H9 (cell line): ENCODE measurements at regions not wholly inside any gene's neighbourhood (a gene's known extent, or its start where the extent isn't known, plus 50 kb on each side); places are given as distances from the start of the nearest gene placed in this dataset.

Experiments
- DNase-seq: peaks from one replicate; pipeline ENCODE4 v3.0.0-alpha.2; 2017
- H2AFZ ChIP-seq: one replicate; pipeline ENCODE4 v1.6.1; 2013; ENCODE audit warnings: mild to moderate bottlenecking, low read length, control low read depth, moderate library complexity
- H2AK5ac ChIP-seq: 2 replicates; pipeline ENCODE4 v1.6.1; 2013; ENCODE audit warnings: low read length, control low read depth, mixed read lengths; ENCODE audit not compliant: insufficient read length
- H2BK120ac ChIP-seq: one replicate; pipeline ENCODE4 v1.6.1; 2013; ENCODE audit warnings: low read depth, mild to moderate bottlenecking, low read length, control low read depth, inconsistent platforms; ENCODE audit not compliant: poor library complexity, severe bottlenecking
- H2BK12ac ChIP-seq: 2 replicates; pipeline ENCODE4 v1.6.1; 2013; ENCODE audit warnings: low read length, control low read depth, mixed read lengths, low read depth; ENCODE audit not compliant: insufficient read length
- H2BK15ac ChIP-seq: 2 replicates; pipeline ENCODE4 v1.6.1; 2013; ENCODE audit warnings: low read depth, low read length, control low read depth
- H2BK20ac ChIP-seq: one replicate; pipeline ENCODE4 v1.6.1; 2013; ENCODE audit warnings: low read depth, mild to moderate bottlenecking, low read length, control low read depth, inconsistent platforms; ENCODE audit not compliant: poor library complexity, severe bottlenecking
- H2BK5ac ChIP-seq: 2 replicates; pipeline ENCODE4 v1.6.1; 2013; ENCODE audit warnings: low read length, control low read depth, mixed read lengths; ENCODE audit not compliant: insufficient read length
- H3K14ac ChIP-seq: 2 replicates; pipeline ENCODE4 v1.6.1; 2013; ENCODE audit warnings: low read length, control low read depth; ENCODE audit not compliant: insufficient read depth
- H3K18ac ChIP-seq: 2 replicates; pipeline ENCODE4 v1.6.1; 2013; ENCODE audit warnings: low read depth, mild to moderate bottlenecking, mixed read lengths, low read length, control low read depth; ENCODE audit not compliant: insufficient read length
- H3K23ac ChIP-seq: 2 replicates; pipeline ENCODE4 v1.6.1; 2013; ENCODE audit warnings: low read length, control low read depth, mixed read lengths, low read depth; ENCODE audit not compliant: insufficient read length
- H3K23me2 ChIP-seq: 2 replicates; pipeline ENCODE4 v1.6.1; 2013; ENCODE audit warnings: low read depth, mild to moderate bottlenecking, mixed read lengths, low read length, control low read depth; ENCODE audit not compliant: insufficient read length, poor library complexity, severe bottlenecking
- H3K27ac ChIP-seq: 2 replicates; pipeline ENCODE4 v1.5.1; 2013; ENCODE audit warnings: low read length, control low read depth, mixed read lengths, low read depth; ENCODE audit not compliant: insufficient read length
- H3K27me3 ChIP-seq: 2 replicates; pipeline ENCODE4 v1.6.1; 2013; ENCODE audit warnings: low read length, control low read depth, inconsistent platforms; ENCODE audit not compliant: insufficient read depth
- H3K4ac ChIP-seq: 2 replicates; pipeline ENCODE4 v1.6.1; 2013; ENCODE audit warnings: low read depth, mild to moderate bottlenecking, control low read depth, inconsistent platforms, low read length, moderate library complexity
- H3K4me1 ChIP-seq: 2 replicates; pipeline ENCODE4 v1.6.1; 2013; ENCODE audit warnings: low read length, control low read depth, inconsistent platforms; ENCODE audit not compliant: insufficient read depth
- H3K4me2 ChIP-seq: 2 replicates; pipeline ENCODE4 v1.6.1; 2013; ENCODE audit warnings: low read length, control low read depth, mixed read lengths; ENCODE audit not compliant: insufficient read length, insufficient read depth
- H3K56ac ChIP-seq: 2 replicates; pipeline ENCODE4 v1.6.1; 2013; ENCODE audit warnings: low read depth, mild to moderate bottlenecking, mixed read lengths, low read length, control low read depth; ENCODE audit not compliant: insufficient read length
- H3K79me1 ChIP-seq: 2 replicates; pipeline ENCODE4 v1.6.1; 2013; ENCODE audit warnings: low read depth, mild to moderate bottlenecking, moderate library complexity, low read length, control low read depth, inconsistent platforms; ENCODE audit not compliant: insufficient read depth, poor library complexity, severe bottlenecking
- H3K79me2 ChIP-seq: 2 replicates; pipeline ENCODE4 v1.6.1; 2013; ENCODE audit warnings: low read length, control low read depth, inconsistent platforms; ENCODE audit not compliant: insufficient read depth
- H3K9ac ChIP-seq: 2 replicates; pipeline ENCODE4 v1.6.1; 2013; ENCODE audit warnings: low read length, control low read depth, mixed read lengths; ENCODE audit not compliant: insufficient read length; ENCODE audit errors: extremely low read depth
- H3K9me3 ChIP-seq: one replicate; pipeline ENCODE4 v1.6.1; 2013; ENCODE audit warnings: low read depth, low read length, inconsistent platforms; ENCODE audit not compliant: control insufficient read depth
- H3T11ph ChIP-seq: one replicate; pipeline ENCODE4 v1.6.1; 2013; ENCODE audit warnings: mild to moderate bottlenecking, low read length, control low read depth, inconsistent platforms
- H4K20me1 ChIP-seq: one replicate; pipeline ENCODE4 v1.6.1; 2013; ENCODE audit not compliant: control insufficient read depth, insufficient read length, insufficient read depth
- H4K5ac ChIP-seq: 2 replicates; pipeline ENCODE4 v1.6.1; 2013; ENCODE audit warnings: low read depth, mild to moderate bottlenecking, mixed read lengths, low read length, control low read depth; ENCODE audit not compliant: insufficient read length
- H4K8ac ChIP-seq: replicated peaks from 2 replicates; pipeline ENCODE4 v1.6.1; 2013; ENCODE audit warnings: low read length, control low read depth, mixed read lengths, low read depth; ENCODE audit not compliant: insufficient read length
- H4K91ac ChIP-seq: 2 replicates; pipeline ENCODE4 v1.6.1; 2013; ENCODE audit warnings: low read depth, mild to moderate bottlenecking, moderate library complexity, mixed read lengths, low read length, control low read depth; ENCODE audit not compliant: insufficient read length
- H3K27ac Mint-ChIP-seq, 3 experiments: 2 replicates in 2 of 3; 3 replicates in 1 of 3; pipeline ENCODE4 v1.8.0; 2020 to 2021; ENCODE audit warnings: mixed read lengths in 3 of 3, mild to moderate bottlenecking in 1 of 3, moderate library complexity in 1 of 3
- H3K27me3 Mint-ChIP-seq: 2 replicates; pipeline ENCODE4 v1.8.0; 2021; ENCODE audit warnings: low read depth, mild to moderate bottlenecking, moderate library complexity, mixed read lengths
- H3K36me3 Mint-ChIP-seq, 3 experiments: 2 replicates in 2 of 3; 3 replicates in 1 of 3; pipeline ENCODE4 v1.8.0; 2020 to 2021; ENCODE audit warnings: low read depth in 3 of 3, mixed read lengths in 3 of 3; ENCODE audit not compliant: insufficient read depth in 1 of 3
- H3K4me1 Mint-ChIP-seq, 2 experiments: 2 replicates each; pipeline ENCODE4 v1.8.0; 2020; ENCODE audit warnings: mixed read lengths in 2 of 2
- H3K4me3 Mint-ChIP-seq, 2 experiments: 2 replicates in 1 of 2; 3 replicates in 1 of 2; pipeline ENCODE4 v1.8.0; 2020 to 2021; ENCODE audit warnings: mild to moderate bottlenecking in 2 of 2, mixed read lengths in 2 of 2, moderate library complexity in 1 of 2
- H3K9me3 Mint-ChIP-seq, 2 experiments: 2 replicates in 1 of 2; 3 replicates in 1 of 2; pipeline ENCODE4 v1.8.0; 2020; ENCODE audit warnings: mild to moderate bottlenecking in 2 of 2, mixed read lengths in 2 of 2, moderate library complexity in 1 of 2
- CTCF ChIP-seq: fragments of 200-600 bp; sonication (generic); conservative IDR thresholded peaks from 3 replicates; pipeline ENCODE4 v1.8.0; 2021; ENCODE audit warnings: antibody characterized with exemption, mild to moderate bottlenecking
- WGBS: extraction: QIAGEN DNeasy Blood & Tissue Kit; methylation state at CpG from one replicate; pipeline ENCODE4 v1.1.7; 2013; ENCODE audit warnings: missing lambda C conversion rate, low lambda C conversion rate, mixed read lengths; ENCODE audit not compliant: insufficient read length; ENCODE audit errors: extremely low coverage; 5-methylcytosine and 5-hydroxymethylcytosine counted together

DNA sequence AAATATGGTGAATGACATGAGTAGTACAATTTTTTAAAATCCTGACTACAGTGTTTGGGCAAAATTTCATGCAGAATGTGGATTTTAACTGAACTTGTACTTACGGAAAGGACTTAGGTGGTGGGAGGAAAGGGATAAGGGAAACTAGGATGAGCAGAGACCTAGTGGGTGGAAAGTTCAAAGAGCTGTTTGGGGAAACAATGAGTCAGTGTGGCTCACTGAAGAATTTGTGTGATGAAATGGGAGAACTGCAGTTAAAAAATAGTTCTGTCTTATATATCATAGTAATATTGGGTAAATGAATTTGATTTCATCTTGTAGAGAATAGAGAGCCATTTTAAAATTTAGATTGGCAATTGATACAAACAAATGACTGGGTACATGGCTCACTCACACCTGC, 220.1 kb upstream of the CTAGE1 start:
- TF ChIP-seq CTCF: no peak
- Mint-ChIP-seq H3K4me1 (peaks cover 0 to 5% of the 10 kb centered on the region in 2 experiments; a peak in 2 of 4 replicates), H3K4me3 (no peak overlapping the region), H3K27ac (no peak overlapping the region), H3K27me3 (no peaks in the 10 kb centered on the region), H3K9me3 (peaks cover 0 to 4% of the 10 kb centered on the region in 2 experiments; a peak in 4 of 5 replicates), H3K36me3 (peaks cover 0 to 3% (median 0%) of the 10 kb centered on the region in 3 experiments; a peak in 1 of 7 replicates)
- Histone ChIP-seq H2BK5ac (no peak overlapping the region), H3K14ac (no peak overlapping the region), H3K56ac (no peak overlapping the region), H4K5ac (no peak overlapping the region), H3K23me2 (peaks cover 2% of the 10 kb centered on the region), H3K79me2 (0 out of 2 replicates have a peak, but pooled peaks cover 1% of the 10 kb centered on the region), H4K8ac (no peak overlapping the region), H4K91ac (no peak overlapping the region), H3K4me2 (no peak overlapping the region), H4K20me1 (no peaks in the 10 kb centered on the region), H3K4ac (no peak overlapping the region), H2AFZ (no peak overlapping the region), H3K79me1 (no peaks in the 10 kb centered on the region), H2BK120ac (no peak overlapping the region), H3K23ac (no peak overlapping the region), H2AK5ac (no peak overlapping the region), H2BK20ac (no peak overlapping the region), H3K9ac (no peak overlapping the region), H3K27me3 (no peaks in the 10 kb centered on the region), H3K18ac (no peak overlapping the region), H2BK15ac (no peak overlapping the region), H3K27ac (no peak overlapping the region), H2BK12ac (no peak overlapping the region), H3T11ph (no peak overlapping the region), H3K4me1 (no peaks in the 10 kb centered on the region), H3K9me3 (no peaks in the 10 kb centered on the region)
- no peak for DNase-seq
- WGBS: no CpG with 5 or more reads among the region's 1 CpG
